Breast epithelium (tissue), 3 donors: ENCODE measurements at regions not wholly inside any gene's neighbourhood (a gene's known extent, or its start where the extent isn't known, plus 50 kb on each side); places are given as distances from the start of the nearest gene placed in this dataset.

Experiments used
- POLR2A ChIP-seq: fragments of 450-650 bp; IDR thresholded peaks from one replicate; pipeline ENCODE4 v1.6.1; 2016; ENCODE audit warnings: antibody characterized with exemption, mild to moderate bottlenecking, moderate library complexity
- TF ChIP-seq, protein P1 (sequence below), 3 donors: fragments of 450-650 bp; IDR thresholded peaks; one replicate each; pipeline ENCODE4 v1.5.1; 2016 to 2017; ENCODE audit warnings: antibody characterized with exemption in 3 of 3, mild to moderate bottlenecking in 3 of 3, moderate library complexity in 3 of 3

DNA sequence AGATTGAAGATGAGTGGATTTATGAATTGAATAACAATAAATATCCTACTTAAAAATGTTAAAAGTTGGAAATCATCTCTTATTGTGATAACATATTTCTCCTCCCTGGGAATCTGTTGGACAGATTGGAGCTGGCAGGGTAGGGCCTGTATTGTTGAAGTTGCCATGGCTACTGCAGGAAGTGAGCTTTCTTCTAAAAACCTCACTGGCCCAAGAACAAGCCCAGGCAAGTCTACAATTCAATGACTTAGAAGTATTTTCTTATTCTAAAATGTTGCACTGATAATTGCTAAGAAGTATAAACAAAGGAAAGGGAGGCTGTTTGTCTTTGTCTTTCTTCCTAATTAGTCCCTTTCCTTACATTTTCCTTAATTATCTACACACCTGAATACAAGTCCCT is 112.1 kb downstream of the DLEU7 start:
- TF ChIP-seq, protein P1, sequence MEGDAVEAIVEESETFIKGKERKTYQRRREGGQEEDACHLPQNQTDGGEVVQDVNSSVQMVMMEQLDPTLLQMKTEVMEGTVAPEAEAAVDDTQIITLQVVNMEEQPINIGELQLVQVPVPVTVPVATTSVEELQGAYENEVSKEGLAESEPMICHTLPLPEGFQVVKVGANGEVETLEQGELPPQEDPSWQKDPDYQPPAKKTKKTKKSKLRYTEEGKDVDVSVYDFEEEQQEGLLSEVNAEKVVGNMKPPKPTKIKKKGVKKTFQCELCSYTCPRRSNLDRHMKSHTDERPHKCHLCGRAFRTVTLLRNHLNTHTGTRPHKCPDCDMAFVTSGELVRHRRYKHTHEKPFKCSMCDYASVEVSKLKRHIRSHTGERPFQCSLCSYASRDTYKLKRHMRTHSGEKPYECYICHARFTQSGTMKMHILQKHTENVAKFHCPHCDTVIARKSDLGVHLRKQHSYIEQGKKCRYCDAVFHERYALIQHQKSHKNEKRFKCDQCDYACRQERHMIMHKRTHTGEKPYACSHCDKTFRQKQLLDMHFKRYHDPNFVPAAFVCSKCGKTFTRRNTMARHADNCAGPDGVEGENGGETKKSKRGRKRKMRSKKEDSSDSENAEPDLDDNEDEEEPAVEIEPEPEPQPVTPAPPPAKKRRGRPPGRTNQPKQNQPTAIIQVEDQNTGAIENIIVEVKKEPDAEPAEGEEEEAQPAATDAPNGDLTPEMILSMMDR (IDR thresholded peaks at IDR 0.05): no peak
- no peak for TF ChIP-seq POLR2A
